ENCODE measurements at regions not wholly inside any gene's neighbourhood (a gene's known extent, or its start where the extent isn't known, plus 50 kb on each side); places are given as distances from the start of the nearest gene placed in this dataset.

DNA sequence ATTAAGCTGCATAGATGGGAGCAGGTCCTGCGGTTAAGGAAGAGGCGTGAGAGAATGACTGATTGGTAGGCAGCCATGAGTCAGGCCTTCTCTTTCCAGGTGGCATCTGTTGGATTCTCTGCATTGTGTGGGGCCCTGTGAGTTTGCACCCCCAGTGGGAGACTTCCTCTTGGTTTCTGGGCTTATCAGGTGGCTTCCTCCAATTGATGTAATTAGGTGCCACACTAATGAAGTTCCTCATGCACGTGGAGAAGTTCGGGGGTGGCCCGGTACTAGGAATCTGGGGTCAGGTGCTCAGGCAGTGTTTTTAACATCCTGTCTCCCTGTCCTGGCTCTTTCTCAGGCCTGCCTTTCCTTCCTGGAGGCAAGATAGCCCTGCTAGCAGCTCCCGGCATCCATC, 765.1 kb upstream of the TMEM132C start:
- no peaks in the 10 kb centered on the region for H3K36me3 ChIP-seq (ENCODE audit: control insufficient read depth in 2 of 4, insufficient read depth in 4 of 4, low read length in 3 of 4)
- no peaks in the 10 kb centered on the region for H3K79me1 ChIP-seq (ENCODE audit: low read depth, low read length)
- peaks cover 0 to 13% (median 5%) of the 10 kb centered on the region in 4 experiments; a peak in 4 of 7 replicates for H3K4me1 ChIP-seq (replicated peaks in 1 of 4; ENCODE audit: control insufficient read depth in 3 of 4, insufficient read depth in 4 of 4, low read length in 3 of 4)
- H3K9ac ChIP-seq (replicated peaks in 1 of 4; ENCODE audit: extremely low read depth in 1 of 4, low read depth in 3 of 4, low read length in 3 of 4): no peak overlapping the region
- DNase-seq (ENCODE audit: low read depth in 1 of 2, low spot score in 2 of 2) (no peak), FAIRE-seq (no peak)
- no peak overlapping the region for H2BK15ac ChIP-seq (ENCODE audit: low read length)
- no peaks in the 10 kb centered on the region for H3K79me2 ChIP-seq (ENCODE audit: control insufficient read depth in 1 of 2, insufficient read depth in 2 of 2, low read length in 2 of 2)
- no peak overlapping the region for H2AK5ac ChIP-seq (ENCODE audit: low read depth, low read length)
- no peak overlapping the region for H3K27ac ChIP-seq (ENCODE audit: low read depth, low read length)
- H3K18ac ChIP-seq (ENCODE audit: extremely low read depth, low read length): no peak overlapping the region
- H2BK120ac ChIP-seq (replicated peaks; ENCODE audit: low read depth, low read length): no peak overlapping the region
- H4K91ac ChIP-seq (replicated peaks; ENCODE audit: insufficient read length, low read length): peak overlapping the region; percentile 34
- no peaks in the 10 kb centered on the region for H3K23me2 ChIP-seq (ENCODE audit: low read depth, low read length)
- H4K5ac ChIP-seq (ENCODE audit: insufficient read length, low read depth, low read length): no peak overlapping the region
- no peak overlapping the region for H3K4ac ChIP-seq (replicated peaks; ENCODE audit: insufficient read length, low read depth, low read length)
- H3K27me3 ChIP-seq (replicated peaks in 1 of 4; ENCODE audit: control insufficient read depth in 3 of 4, extremely low read depth in 1 of 4, insufficient read depth in 3 of 4, low read length in 3 of 4): no peaks in the 10 kb centered on the region
- no peaks in the 10 kb centered on the region for H4K20me1 ChIP-seq (replicated peaks in 1 of 2; ENCODE audit: control insufficient read depth in 1 of 2, insufficient read depth in 2 of 2, low read length in 2 of 2)
- no peak overlapping the region for H3K4me3 ChIP-seq (ENCODE audit: extremely low read depth in 1 of 4, insufficient read depth in 2 of 4, low read depth in 3 of 4, low read length in 4 of 4)
- ChIA-PET CTCF (ENCODE audit: partially characterized antibody) (interaction anchor here (1.1 to 2.4 kb wide), 3 partner anchors 11 to 29 kb away, joined by 3 to 7 read pairs (median 6); no protein-coding TSS in a partner anchor), POLR2A (ENCODE audit: partially characterized antibody) (no interaction called here)
- no peak overlapping the region for H2BK5ac ChIP-seq (ENCODE audit: low read depth, low read length)
- H3K56ac ChIP-seq (replicated peaks; ENCODE audit: insufficient read length, low read depth, low read length): no peak overlapping the region
- H3K14ac ChIP-seq (ENCODE audit: insufficient read length): no peak overlapping the region
- 93% methylated on average over 6 of the region's 6 CpGs; no CpG with 5 or more reads in 1 of the 2 experiments for WGBS, 2 experiments (ENCODE audit: extremely low coverage in 1 of 2, insufficient coverage in 1 of 2, insufficient read length in 1 of 2, insufficient replicate concordance in 2 of 2, low coverage in 1 of 2, low lambda C conversion rate in 2 of 2, missing lambda C conversion rate in 1 of 2)
- H3K9me3 ChIP-seq (ENCODE audit: insufficient read depth in 2 of 2, low read depth in 1 of 2, low read length in 1 of 2): no peaks in the 10 kb centered on the region
- no peak overlapping the region for H3K23ac ChIP-seq (ENCODE audit: insufficient read length)
- no peak overlapping the region for H3K4me2 ChIP-seq (ENCODE audit: insufficient read depth in 1 of 2, low read depth in 2 of 2, low read length in 2 of 2)
- no peak overlapping the region for H4K8ac ChIP-seq (ENCODE audit: extremely low read depth, insufficient read depth, low read length)
- H2AFZ ChIP-seq (ENCODE audit: low read length): no peak overlapping the region
- H2BK20ac ChIP-seq (ENCODE audit: low read length): no peak overlapping the region
- no peak overlapping the region for H2BK12ac ChIP-seq (ENCODE audit: low read depth, low read length)
- TF ChIP-seq RAD21 (IDR thresholded peaks at IDR 0.05 in 1 of 2, conservative IDR thresholded peaks at IDR 0.05 in 1 of 2; ENCODE audit: low read depth in 2 of 2, low read length in 2 of 2) (no peak), HDAC2 (IDR thresholded peaks at IDR 0.05; ENCODE audit: borderline replicate concordance in 1 of 2, low read depth in 2 of 2, low read length in 2 of 2) (no peak), POLR2AphosphoS5 (IDR thresholded peaks at IDR 0.05; ENCODE audit: low read depth, low read length) (no peak), GABPA (IDR thresholded peaks at IDR 0.05; ENCODE audit: borderline replicate concordance, insufficient read depth, low read length) (no peak), BRCA1 (IDR thresholded peaks at IDR 0.05; ENCODE audit: low read depth, low read length) (no peak)
